Panc1 (cell line): ENCODE measurements at regions not wholly inside any gene's neighbourhood (a gene's known extent, or its start where the extent isn't known, plus 50 kb on each side); places are given as distances from the start of the nearest gene placed in this dataset.

Experiments
- POLR2AphosphoS5 ChIP-seq: IDR thresholded peaks from 2 replicates; pipeline ENCODE4 v1.6.1; 2012; ENCODE audit warnings: mild to moderate bottlenecking, low read depth, low read length, moderate library complexity
- TCF7L2 ChIP-seq: IDR thresholded peaks from 2 replicates; pipeline ENCODE4 v1.6.1; 2011; ENCODE audit warnings: mild to moderate bottlenecking, low read depth, low read length, inconsistent platforms
- TF ChIP-seq, protein P1 (sequence below): fragments of 450-650 bp; IDR thresholded peaks from 2 replicates; pipeline ENCODE4 v1.5.1; 2017; ENCODE audit warnings: mild to moderate bottlenecking

DNA sequence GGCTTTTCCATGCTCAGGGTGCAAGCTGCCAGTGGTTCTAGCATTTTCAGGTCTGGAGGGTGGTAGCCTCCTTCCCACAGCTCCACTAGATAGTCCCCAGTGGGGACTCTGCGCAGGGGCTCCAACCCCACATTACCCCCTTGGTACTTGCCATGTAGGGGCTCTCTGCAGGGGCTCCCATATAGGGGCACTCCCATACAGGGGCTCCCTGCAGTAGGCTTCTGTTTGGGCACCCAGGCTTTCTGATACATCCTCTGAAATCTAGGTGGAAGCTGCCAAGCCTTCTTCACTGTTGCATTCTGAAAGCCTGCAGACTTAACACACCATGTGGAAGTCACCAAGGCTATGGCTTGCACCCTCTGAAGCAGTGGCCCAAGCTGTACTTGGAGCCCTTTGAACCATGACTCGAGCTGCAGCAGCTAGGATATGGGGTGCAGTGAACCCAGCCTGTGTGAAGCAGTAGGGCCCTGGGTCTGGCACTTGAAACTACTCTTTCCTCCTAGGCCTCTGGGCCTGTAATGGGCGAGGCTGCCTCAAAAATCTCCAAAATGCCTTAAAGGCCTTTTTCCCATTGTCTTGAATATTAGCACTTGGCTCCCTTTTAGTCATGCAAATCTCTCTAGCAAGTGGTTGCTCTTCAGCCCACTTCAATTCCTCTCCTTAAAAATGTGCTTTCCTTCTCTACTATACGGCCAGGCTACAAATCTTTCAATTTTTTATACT, 96.4 kb downstream of the TPRA1 start:
- TF ChIP-seq, protein P1, sequence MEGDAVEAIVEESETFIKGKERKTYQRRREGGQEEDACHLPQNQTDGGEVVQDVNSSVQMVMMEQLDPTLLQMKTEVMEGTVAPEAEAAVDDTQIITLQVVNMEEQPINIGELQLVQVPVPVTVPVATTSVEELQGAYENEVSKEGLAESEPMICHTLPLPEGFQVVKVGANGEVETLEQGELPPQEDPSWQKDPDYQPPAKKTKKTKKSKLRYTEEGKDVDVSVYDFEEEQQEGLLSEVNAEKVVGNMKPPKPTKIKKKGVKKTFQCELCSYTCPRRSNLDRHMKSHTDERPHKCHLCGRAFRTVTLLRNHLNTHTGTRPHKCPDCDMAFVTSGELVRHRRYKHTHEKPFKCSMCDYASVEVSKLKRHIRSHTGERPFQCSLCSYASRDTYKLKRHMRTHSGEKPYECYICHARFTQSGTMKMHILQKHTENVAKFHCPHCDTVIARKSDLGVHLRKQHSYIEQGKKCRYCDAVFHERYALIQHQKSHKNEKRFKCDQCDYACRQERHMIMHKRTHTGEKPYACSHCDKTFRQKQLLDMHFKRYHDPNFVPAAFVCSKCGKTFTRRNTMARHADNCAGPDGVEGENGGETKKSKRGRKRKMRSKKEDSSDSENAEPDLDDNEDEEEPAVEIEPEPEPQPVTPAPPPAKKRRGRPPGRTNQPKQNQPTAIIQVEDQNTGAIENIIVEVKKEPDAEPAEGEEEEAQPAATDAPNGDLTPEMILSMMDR: no peak
- TF ChIP-seq POLR2AphosphoS5 (no peak), TCF7L2 (no peak)
